Neural crest cell (in vitro differentiated cells): ENCODE measurements at regions not wholly inside any gene's neighbourhood (a gene's known extent, or its start where the extent isn't known, plus 50 kb on each side); places are given as distances from the start of the nearest gene placed in this dataset.

Experiments
- DNase-seq: peaks from one replicate; pipeline ENCODE4 v3.0.0; 2021; ENCODE audit warnings: low read depth, mixed read lengths, low spot score
- H3K27ac Mint-ChIP-seq: one replicate; pipeline ENCODE4 v1.8.0; 2021; ENCODE audit warnings: mild to moderate bottlenecking, mixed read lengths; ENCODE audit not compliant: unreplicated experiment
- H3K27me3 Mint-ChIP-seq: 2 replicates; pipeline ENCODE4 v1.8.0; 2021; ENCODE audit warnings: low read depth, mild to moderate bottlenecking, mixed read lengths
- H3K36me3 Mint-ChIP-seq: 2 replicates; pipeline ENCODE4 v1.8.0; 2021; ENCODE audit warnings: low read depth, mild to moderate bottlenecking, mixed read lengths
- H3K4me1 Mint-ChIP-seq: 2 replicates; pipeline ENCODE4 v1.8.0; 2021; ENCODE audit warnings: mixed read lengths
- H3K4me3 Mint-ChIP-seq: one replicate; pipeline ENCODE4 v1.8.0; 2021; ENCODE audit warnings: mild to moderate bottlenecking, mixed read lengths
- H3K9me3 Mint-ChIP-seq: 2 replicates; pipeline ENCODE4 v1.8.0; 2021; ENCODE audit warnings: mixed read lengths
- TF ChIP-seq, protein P1 (sequence below): fragments of 200-600 bp; sonication (generic); conservative IDR thresholded peaks from 2 replicates; pipeline ENCODE4 v1.5.0; 2021; ENCODE audit warnings: antibody characterized with exemption, mild to moderate bottlenecking

DNA sequence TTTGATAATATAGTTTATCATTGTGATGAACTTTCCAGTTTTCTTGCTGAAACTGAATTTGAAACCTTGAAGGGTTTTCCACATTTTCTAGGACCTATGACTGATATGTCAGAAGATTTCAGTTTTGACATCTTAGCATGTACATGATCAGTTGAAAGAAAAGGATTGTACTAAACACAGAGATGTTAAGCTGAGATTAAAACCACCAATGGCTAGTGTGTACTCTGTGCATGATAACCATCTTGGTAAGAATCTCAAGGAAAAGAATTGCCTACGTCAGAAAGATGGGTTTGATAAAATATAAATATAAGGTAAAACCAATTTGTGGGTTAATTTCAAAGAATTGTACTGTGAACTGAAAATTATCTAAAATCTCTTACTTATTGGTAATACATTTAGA lies 776.4 kb downstream of the GATA3 start:
- Mint-ChIP-seq H3K4me1 (peaks cover 4% of the 10 kb centered on the region), H3K4me3 (no peak overlapping the region), H3K9me3 (no peaks in the 10 kb centered on the region), H3K27me3 (peaks cover 36% of the 10 kb centered on the region), H3K36me3 (no peaks in the 10 kb centered on the region), H3K27ac (no peak overlapping the region)
- TF ChIP-seq, protein P1, sequence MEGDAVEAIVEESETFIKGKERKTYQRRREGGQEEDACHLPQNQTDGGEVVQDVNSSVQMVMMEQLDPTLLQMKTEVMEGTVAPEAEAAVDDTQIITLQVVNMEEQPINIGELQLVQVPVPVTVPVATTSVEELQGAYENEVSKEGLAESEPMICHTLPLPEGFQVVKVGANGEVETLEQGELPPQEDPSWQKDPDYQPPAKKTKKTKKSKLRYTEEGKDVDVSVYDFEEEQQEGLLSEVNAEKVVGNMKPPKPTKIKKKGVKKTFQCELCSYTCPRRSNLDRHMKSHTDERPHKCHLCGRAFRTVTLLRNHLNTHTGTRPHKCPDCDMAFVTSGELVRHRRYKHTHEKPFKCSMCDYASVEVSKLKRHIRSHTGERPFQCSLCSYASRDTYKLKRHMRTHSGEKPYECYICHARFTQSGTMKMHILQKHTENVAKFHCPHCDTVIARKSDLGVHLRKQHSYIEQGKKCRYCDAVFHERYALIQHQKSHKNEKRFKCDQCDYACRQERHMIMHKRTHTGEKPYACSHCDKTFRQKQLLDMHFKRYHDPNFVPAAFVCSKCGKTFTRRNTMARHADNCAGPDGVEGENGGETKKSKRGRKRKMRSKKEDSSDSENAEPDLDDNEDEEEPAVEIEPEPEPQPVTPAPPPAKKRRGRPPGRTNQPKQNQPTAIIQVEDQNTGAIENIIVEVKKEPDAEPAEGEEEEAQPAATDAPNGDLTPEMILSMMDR: no peak
- no peak for DNase-seq

GRCh38 chr10:8835453-8836167 lies 781.1 kb downstream of the GATA3 start:
- Mint-ChIP-seq H3K27me3 (peaks cover 54% of the 10 kb centered on the region), H3K27ac (no peak overlapping the region), H3K9me3 (peaks cover 5% of the 10 kb centered on the region), H3K36me3 (no peaks in the 10 kb centered on the region), H3K4me1 (no peaks in the 10 kb centered on the region), H3K4me3 (no peak overlapping the region)
- DNase-seq: no peak
- TF ChIP-seq, protein P1: no peak

DNA sequence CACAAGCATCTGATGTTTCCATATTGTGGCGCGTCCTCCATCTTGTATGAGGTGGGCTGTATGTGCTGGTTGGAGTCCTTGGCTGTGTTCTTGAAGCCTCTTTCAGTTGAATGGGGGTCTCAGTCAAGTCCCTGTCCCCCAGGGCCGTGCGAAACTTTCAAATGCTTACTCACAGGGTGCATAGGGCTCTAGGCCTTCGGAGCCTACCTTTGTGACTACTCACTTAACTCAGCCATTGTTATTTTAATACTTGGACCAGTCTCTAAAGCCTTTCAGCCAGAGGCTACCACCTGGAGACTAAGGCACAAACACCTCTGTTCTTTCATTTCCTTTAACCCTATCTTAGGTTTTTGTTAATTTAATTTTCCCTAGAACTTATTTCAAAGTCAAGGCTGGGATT lies 785.9 kb downstream of the GATA3 start:
- Mint-ChIP-seq H3K9me3 (peaks cover 9% of the 10 kb centered on the region), H3K27me3 (peaks cover 39% of the 10 kb centered on the region), H3K36me3 (no peaks in the 10 kb centered on the region), H3K4me1 (no peaks in the 10 kb centered on the region), H3K4me3 (no peak overlapping the region), H3K27ac (no peak overlapping the region)
- DNase-seq: no peak
- TF ChIP-seq, protein P1: no peak

- no peak overlapping the region for H3K4me3 Mint-ChIP-seq
- H3K9me3 Mint-ChIP-seq: peaks cover 7% of the 10 kb centered on the region
- no peaks in the 10 kb centered on the region for H3K4me1 Mint-ChIP-seq
- no peak overlapping the region for H3K27ac Mint-ChIP-seq
- TF ChIP-seq, protein P1: no peak
- H3K36me3 Mint-ChIP-seq: no peaks in the 10 kb centered on the region
- H3K27me3 Mint-ChIP-seq: peaks cover 47% of the 10 kb centered on the region
- no peak for DNase-seq
Measured at GRCh38 chr10:8844141-8844540, 789.7 kb downstream of the GATA3 start.

DNA sequence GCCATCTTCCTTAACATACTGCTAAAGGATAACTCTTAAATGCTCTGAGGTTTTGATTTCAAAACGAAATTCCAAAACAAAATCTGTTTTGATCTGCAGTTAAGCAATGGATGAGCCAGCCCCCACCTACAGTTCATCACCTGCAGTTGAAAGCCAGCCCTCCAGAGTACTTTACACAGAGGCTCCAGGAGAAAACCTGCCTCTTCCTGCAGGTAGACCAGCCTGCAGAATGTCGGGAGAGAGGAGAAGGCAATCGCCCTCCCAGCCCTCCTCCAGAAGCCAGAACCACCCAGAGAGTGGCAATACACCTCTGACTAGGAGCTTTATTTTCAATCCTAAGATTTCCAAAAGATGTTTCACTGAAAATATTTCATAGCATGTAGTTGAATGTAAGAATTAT lies 798.1 kb downstream of the GATA3 start:
- no peak for DNase-seq

More for the DNA sequence above, 798.1 kb downstream of the GATA3 start:
- Mint-ChIP-seq H3K27ac (no peak overlapping the region), H3K9me3 (no peaks in the 10 kb centered on the region), H3K27me3 (peaks cover 69% of the 10 kb centered on the region), H3K36me3 (no peaks in the 10 kb centered on the region), H3K4me1 (no peaks in the 10 kb centered on the region), H3K4me3 (no peak overlapping the region)
- TF ChIP-seq, protein P1: no peak
